H7 (cell line): ENCODE measurements at regions not wholly inside any gene's neighbourhood (a gene's known extent, or its start where the extent isn't known, plus 50 kb on each side); places are given as distances from the start of the nearest gene placed in this dataset.

Source experiments
- DNase-seq: peaks from one replicate; pipeline ENCODE4 v3.0.0; 2012
- H3K27me3 ChIP-seq: 2 replicates; pipeline ENCODE4 v1.6.0; 2011; ENCODE audit warnings: mild to moderate bottlenecking, low read length; ENCODE audit not compliant: control insufficient read depth, insufficient read depth
- H3K36me3 ChIP-seq: replicated peaks from 2 replicates; pipeline ENCODE4 v1.5.1; 2011; ENCODE audit warnings: low read length; ENCODE audit not compliant: control insufficient read depth, insufficient read depth
- H3K4me3 ChIP-seq: 2 replicates; pipeline ENCODE4 v1.5.1; 2011; ENCODE audit warnings: low read depth, mild to moderate bottlenecking, control low read depth, low read length, moderate library complexity; ENCODE audit not compliant: insufficient read depth

- H3K27me3 ChIP-seq = no peaks in the 10 kb centered on the region
- DNase-seq = no peak
- H3K4me3 ChIP-seq = no peak overlapping the region
- no peaks in the 10 kb centered on the region for H3K36me3 ChIP-seq
These were observed 50.0 kb upstream of the RASGRP1 start for GRCh38 chr15:38614621-38615020.

GRCh38 chr15:38617831-38618230 is 53.2 kb upstream of the RASGRP1 start:
- Histone ChIP-seq H3K4me3 (no peak overlapping the region), H3K27me3 (no peaks in the 10 kb centered on the region), H3K36me3 (no peaks in the 10 kb centered on the region)
- no peak for DNase-seq

GRCh38 chr15:38618242-38618955 is 53.8 kb upstream of the RASGRP1 start:
- Histone ChIP-seq H3K36me3 (no peaks in the 10 kb centered on the region), H3K4me3 (no peak overlapping the region), H3K27me3 (no peaks in the 10 kb centered on the region)
- DNase-seq = no peak

- no peak for DNase-seq
- no peak overlapping the region for H3K4me3 ChIP-seq
These were observed 55.5 kb upstream of the RASGRP1 start for GRCh38 chr15:38620098-38620497.

GRCh38 chr15:38620851-38621594 is 56.4 kb upstream of the RASGRP1 start:
- H3K36me3 ChIP-seq = no peaks in the 10 kb centered on the region
- H3K4me3 ChIP-seq = no peak overlapping the region
- H3K27me3 ChIP-seq = no peaks in the 10 kb centered on the region
- DNase-seq = no peak

More at GRCh38 chr15:38620098-38620497, 55.5 kb upstream of the RASGRP1 start:
- H3K36me3 ChIP-seq = no peaks in the 10 kb centered on the region
- H3K27me3 ChIP-seq = no peaks in the 10 kb centered on the region

- no peaks in the 10 kb centered on the region for H3K36me3 ChIP-seq
- no peaks in the 10 kb centered on the region for H3K27me3 ChIP-seq
- no peak for DNase-seq
- H3K4me3 ChIP-seq = no peak overlapping the region
These were observed 57.7 kb upstream of the RASGRP1 start for GRCh38 chr15:38622304-38622703.

GRCh38 chr15:38622908-38623307 is 58.3 kb upstream of the RASGRP1 start:
- Histone ChIP-seq H3K27me3 (no peaks in the 10 kb centered on the region), H3K36me3 (no peaks in the 10 kb centered on the region), H3K4me3 (no peak overlapping the region)
- no peak for DNase-seq

- H3K36me3 ChIP-seq = no peaks in the 10 kb centered on the region
- no peaks in the 10 kb centered on the region for H3K27me3 ChIP-seq
- no peak for DNase-seq
- H3K4me3 ChIP-seq = no peak overlapping the region
These were observed 59.1 kb upstream of the RASGRP1 start for GRCh38 chr15:38623744-38624143.

GRCh38 chr15:38624244-38625205 is 59.9 kb upstream of the RASGRP1 start:
- no peak for DNase-seq
- H3K27me3 ChIP-seq = no peaks in the 10 kb centered on the region
- no peak overlapping the region for H3K4me3 ChIP-seq
- H3K36me3 ChIP-seq = no peaks in the 10 kb centered on the region

- Histone ChIP-seq H3K27me3 (no peaks in the 10 kb centered on the region), H3K36me3 (no peaks in the 10 kb centered on the region), H3K4me3 (no peak overlapping the region)
- DNase-seq = no peak
These were observed 61.3 kb upstream of the RASGRP1 start for GRCh38 chr15:38625886-38626285.

GRCh38 chr15:38626443-38627050 is 61.9 kb upstream of the RASGRP1 start:
- no peaks in the 10 kb centered on the region for H3K36me3 ChIP-seq
- no peak for DNase-seq
- no peaks in the 10 kb centered on the region for H3K27me3 ChIP-seq
- no peak overlapping the region for H3K4me3 ChIP-seq

GRCh38 chr15:38627689-38628277 is 63.2 kb upstream of the RASGRP1 start:
- Histone ChIP-seq H3K4me3 (no peak overlapping the region), H3K27me3 (no peaks in the 10 kb centered on the region)
- no peak for DNase-seq

GRCh38 chr15:38631119-38632075 is 66.8 kb upstream of the RASGRP1 start:
- no peaks in the 10 kb centered on the region for H3K27me3 ChIP-seq

More at GRCh38 chr15:38627689-38628277, 63.2 kb upstream of the RASGRP1 start:
- no peaks in the 10 kb centered on the region for H3K36me3 ChIP-seq

More at GRCh38 chr15:38631119-38632075, 66.8 kb upstream of the RASGRP1 start:
- Histone ChIP-seq H3K36me3 (no peaks in the 10 kb centered on the region), H3K4me3 (no peak overlapping the region)
- no peak for DNase-seq
